RPMI7951 (cell line): ENCODE measurements at regions not wholly inside any gene's neighbourhood (a gene's known extent, or its start where the extent isn't known, plus 50 kb on each side); places are given as distances from the start of the nearest gene placed in this dataset.
A peak's percentile ranks its signal among the peaks of the same experiment; 100 is the strongest.
"Not testable (repeated sequence)": the region's sequence is repeated elsewhere in the genome, so short reads cannot be mapped to it uniquely, and the experiment has no call there.

Source experiments
- DNase-seq: peaks from one replicate; pipeline ENCODE4 v3.0.0-alpha.2; 2012; ENCODE audit warnings: low read depth

DNA sequence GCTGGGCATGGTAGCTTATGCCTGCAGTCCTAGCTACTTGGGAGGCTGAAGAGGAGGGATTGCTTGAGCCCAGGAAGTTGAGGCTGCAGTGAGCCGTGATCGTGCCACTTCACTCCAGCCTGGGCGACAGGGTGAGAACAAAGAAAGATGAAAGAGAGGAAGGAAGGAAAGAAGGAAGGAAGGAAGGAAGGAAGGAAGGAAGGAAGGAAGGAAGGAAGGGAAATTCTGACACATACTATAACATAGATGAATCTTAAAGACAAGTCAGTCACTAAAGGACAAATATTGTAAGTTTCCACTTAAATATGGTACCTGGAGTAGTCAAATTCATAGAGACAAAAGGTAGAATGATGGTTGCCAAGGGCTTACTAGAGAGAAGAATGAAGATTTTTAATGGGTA is 108.0 kb upstream of the CACHD1 start:
- DNase-seq = no peak

DNA sequence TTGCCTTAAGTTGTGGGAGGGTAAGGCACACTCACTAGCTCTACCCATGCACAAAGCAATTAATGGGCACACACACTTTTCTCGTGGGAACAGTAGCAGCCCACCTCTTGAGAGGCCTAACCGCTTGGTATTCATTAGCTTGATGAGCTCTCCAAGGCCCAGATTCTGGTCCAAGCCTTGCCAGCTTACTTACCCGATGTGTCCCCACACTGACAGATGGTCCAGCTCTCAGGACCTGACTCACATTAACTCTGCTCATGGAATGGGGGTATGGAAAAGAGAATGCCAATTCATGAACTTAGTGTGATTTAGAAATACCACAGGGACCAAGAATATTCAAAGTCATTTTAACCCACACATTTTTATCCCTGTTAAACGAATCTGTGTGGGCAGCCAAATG is 106.8 kb upstream of the CACHD1 start:
- DNase-seq = no peak

DNA sequence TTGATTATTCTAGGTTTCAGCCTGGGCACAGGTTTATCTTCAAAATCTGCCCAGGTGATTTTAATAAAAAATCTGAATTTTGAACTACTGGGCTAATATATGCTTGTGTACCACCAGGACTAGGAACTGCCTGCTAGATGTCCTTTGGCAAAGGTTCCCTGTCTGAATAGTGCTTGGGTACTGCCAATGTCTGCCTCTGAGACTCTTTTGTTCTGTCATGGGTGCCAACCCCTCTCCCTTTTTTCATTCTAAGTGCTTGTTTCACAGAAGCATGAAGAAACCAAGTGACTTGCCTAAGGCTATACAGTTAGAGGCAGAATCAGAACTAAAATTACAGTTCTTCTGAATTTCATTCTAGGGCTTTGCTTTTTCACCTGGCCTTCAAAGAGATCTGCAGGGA is 106.3 kb upstream of the CACHD1 start:
- DNase-seq = no peak

DNA sequence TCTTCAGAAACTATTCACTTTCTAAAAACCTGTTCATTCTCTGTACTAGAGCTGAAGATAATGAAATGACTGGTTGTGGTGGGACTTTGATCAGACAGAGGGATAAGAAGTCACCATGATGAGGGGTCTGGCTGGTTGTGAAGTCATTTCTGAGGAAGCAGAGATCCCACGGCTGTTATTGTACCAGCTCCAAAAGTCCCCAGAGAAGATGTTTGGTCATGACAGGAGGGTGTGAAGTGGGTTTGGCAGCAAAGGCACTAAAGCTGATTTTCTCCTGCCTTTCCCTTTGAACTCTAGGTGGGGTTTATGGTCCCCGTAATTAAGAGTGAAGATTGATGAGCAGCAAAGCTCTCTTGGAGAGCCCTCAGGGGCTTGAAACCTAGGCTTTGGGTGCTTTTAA is 103.1 kb upstream of the CACHD1 start:
- DNase-seq = no peak

DNA sequence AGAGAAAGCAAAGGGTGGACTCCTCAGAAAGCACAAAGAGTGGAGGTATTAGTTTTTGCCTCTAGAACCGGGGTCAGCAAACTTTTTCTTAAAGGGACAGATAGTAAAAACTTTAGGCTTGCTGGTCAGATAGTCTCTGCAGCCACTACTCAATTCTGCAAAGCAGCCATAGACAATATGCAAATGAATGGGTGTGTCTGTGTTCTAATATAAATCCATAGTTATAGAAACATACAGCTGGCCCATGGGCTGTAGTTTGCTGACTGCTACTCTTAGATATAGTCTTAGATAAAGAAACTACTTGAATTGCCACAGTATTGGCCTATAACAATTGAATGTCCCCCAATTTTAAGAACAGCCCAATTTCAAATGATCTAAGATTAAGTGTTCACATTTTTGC is 101.6 kb upstream of the CACHD1 start:
- DNase-seq = no peak

DNA sequence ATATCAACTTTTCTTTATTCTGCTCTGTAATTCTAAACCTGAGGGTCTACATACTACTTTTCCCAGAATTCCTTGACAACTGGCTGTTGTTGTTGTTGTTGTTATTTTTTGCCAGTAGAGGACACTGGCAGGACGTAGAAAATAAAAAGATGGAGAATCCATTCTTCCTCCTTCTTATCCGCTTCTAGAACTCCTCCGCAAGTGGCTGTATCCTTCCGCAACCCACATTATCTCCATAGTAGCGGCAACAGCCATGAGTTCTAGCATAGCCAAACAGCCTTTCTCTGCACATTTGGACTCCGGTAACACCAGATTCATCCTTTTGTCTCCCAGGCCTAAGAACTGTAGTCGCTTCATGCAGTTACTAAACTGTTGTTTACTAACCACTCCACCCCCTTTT is 91.1 kb upstream of the CACHD1 start:
- peak; percentile 10 for DNase-seq

DNA sequence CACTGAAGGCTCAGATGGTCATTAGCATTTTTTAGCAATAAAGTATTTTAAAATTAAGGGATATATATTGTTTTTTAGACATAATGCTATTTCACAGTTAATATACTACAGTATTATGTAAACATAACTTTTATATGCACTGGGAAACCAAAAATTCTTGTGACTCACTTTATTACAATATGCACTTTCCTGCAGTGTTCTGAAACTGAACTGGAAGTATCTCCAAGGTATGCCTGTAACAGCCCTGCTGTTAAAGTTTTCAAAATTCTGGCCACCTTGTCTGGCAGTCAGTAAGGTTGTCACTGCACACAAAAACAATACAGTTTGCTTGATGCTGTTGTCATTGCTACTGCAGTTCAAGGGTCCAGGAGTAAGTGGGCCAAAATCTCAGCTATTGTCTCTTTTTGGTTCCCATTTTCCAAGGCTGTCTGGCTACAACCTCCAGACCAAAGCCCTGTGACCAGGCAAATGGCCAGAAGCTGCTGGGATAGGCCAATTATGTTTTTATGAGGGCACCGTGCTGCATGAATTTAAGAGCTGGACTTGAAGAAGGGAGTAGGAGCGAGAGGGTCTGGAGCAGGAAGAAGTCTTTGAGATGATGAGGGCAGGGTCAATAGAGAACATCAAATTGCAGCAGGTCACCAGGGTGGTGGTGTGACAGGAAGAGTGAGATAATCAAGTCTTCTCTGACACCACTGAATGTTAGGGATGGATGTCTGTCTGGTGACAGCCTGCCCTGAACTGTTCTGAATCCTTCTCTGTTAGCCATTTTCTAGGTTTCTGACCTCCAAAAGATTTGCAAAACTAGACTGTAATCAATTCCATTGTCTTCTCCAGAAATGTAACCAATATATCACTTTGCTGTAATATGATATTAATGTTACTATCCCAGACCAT is 82.3 kb upstream of the CACHD1 start:
- no peak for DNase-seq

DNA sequence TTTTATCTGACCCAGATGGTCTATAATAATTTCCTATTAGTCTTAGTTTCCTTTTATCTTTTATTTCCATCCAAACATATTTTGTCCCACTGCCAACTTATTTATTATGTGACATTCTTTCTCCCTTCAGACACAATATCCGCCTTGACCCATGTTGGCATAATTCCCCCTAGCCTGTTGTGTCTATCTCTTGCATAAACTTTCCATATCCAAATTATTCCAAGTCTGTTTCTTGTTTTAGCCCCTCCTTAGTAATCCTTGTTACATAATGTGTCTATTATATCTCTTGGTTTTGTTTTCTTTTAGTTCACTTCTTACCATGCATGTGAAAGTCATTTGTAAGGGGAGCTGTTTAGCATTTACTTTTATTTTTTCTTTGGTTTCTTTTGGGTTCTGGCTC is 81.6 kb upstream of the CACHD1 start:
- no peak for DNase-seq

DNA sequence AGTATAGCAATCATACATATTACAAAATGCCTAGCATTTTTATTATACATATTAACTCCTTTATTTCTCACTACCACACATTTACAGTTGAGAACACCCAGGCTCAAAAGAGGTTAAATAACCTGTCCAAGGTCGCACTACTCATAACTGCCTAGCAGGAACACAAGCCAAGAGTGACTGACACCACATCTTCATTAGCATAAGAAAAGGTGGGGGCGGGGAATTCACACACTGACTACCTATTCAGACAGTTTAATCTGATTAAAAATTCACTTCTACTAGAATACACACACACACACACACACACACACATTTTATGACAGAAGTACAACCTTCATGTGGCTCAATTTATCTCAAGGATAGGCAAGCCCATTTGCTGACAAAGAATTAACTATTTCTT is 77.8 kb upstream of the CACHD1 start:
- no peak for DNase-seq

DNA sequence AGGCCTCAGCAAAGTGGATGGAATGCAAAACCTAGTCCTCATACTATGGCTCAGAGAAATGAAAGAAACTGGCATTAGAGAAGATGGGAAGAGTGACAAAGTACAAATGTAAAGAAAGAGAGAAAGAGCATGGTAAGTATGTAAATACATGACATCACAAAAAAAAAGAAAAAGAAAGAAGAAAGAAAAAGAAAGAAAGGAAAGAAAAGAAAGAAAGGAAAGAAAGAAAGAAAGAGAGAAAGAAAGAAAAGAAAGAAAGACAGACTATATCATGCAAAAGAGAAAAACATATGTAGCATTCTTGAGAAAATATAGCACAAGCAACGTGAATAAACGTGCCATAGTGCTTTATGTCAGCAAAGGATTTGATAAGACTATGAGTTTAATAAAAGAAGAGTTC is 76.1 kb upstream of the CACHD1 start:
- DNase-seq = no peak

DNA sequence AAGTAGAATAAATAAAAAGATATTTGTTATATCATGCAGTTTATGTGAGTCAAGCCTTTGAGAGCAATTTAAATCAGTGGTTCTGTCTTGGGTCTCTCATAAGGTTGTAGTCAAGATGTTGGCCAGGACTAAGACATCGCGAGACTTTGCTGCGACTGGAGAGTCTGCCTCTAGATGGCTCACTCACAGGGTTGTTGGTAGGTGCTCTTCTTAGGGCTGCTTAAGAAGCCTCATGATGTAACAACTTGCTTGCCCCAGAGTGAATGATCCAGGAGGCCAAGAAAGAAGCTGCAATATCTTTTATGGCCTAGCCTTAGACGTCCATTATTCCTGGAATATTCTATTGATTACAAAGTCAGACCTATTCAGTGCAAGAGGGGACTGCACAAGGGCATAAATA is 73.1 kb upstream of the CACHD1 start:
- no peak for DNase-seq

DNA sequence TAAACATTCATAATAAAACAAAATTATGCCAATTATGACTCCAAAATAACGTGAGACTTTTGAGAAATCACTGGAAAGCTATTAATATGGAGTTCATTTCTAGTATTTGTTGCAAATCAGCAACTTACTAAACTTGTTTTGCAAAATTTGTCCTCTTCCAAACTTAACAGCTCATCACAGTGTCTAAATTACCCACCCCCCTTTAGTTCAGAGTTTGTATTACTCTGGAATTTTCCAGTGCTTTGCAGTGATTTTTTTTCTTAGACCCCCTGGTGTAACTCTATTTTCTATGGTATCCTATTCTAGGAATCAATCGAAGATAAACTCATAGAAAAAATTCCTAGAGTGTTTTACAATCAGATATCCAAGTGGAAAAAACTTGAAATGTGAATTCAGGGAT is 72.4 kb upstream of the CACHD1 start:
- DNase-seq = no peak

DNA sequence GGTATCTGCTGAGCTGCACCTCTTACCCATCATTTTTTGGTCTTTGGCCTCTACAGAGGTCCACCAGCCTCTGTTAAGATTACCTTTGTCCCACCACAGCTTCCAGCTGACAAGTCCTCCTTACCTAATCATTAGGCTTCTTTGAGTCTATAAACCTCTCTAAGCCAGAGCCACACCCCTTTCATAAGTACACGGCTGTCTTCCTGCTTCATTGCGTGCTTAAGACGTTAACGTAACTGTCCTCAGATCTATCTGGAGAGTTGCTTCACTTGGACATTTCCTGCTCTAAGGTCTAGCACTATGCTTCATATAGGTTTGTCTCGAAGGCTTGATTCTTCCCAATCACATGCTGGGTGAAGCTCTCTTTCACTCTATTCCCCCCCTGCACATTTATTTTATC is 71.0 kb upstream of the CACHD1 start:
- DNase-seq = no peak

DNA sequence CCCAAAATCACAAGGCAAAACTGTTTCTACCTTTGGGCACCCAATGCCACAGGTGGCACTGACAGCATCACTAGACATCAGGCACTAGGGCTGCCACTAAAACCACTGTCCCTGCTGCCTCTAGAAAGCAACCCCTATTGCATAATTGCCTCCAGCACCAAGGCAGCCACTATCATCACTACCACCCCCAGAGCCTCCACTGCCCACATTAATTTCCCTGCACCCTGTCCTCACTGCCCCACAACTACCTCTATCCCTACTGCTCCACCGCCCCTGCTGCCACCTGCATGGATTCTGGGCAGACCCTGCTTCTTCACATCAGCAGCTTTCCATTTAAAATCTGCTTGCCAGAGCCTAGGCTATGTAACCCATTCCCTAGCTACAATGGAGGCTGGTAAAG is 68.6 kb upstream of the CACHD1 start:
- DNase-seq = no peak

DNA sequence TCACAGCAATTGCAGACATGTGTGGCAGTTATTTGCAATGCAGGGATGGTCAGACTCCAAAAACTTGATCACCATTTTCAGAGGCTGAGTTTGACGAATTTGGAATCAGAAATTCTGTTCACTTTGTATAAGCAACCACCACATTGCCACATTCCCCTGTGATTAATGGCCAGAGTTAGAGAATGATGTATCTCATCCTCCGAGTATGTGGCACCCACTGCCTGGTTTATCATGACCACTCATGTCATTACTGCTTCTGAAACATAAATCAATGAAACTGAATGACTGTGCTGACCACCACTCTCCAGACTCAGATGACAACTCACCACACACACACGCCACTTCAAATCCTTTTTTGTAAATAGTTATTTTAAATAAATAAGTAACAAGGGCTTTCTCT is 66.6 kb upstream of the CACHD1 start:
- DNase-seq = no peak

DNA sequence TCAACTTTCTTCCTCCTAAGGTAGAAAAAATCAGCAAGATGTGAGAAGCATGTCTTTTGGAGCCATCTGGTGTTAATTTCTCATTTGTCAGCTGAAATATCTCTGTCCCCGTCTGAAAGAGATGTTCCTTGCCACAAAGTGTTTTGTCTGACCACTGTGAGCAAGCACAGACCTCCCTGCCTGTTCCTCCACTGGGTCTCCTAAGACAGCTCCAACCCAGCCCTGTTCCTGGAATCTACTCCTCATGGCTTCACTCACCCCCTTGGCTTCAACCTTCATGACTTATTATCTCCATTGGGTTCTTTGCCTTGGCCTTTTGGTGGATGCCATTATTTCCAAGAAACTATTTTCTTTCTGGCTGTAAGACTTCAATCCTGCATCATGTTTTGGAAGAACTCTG is 65.7 kb upstream of the CACHD1 start:
- DNase-seq = no peak

DNA sequence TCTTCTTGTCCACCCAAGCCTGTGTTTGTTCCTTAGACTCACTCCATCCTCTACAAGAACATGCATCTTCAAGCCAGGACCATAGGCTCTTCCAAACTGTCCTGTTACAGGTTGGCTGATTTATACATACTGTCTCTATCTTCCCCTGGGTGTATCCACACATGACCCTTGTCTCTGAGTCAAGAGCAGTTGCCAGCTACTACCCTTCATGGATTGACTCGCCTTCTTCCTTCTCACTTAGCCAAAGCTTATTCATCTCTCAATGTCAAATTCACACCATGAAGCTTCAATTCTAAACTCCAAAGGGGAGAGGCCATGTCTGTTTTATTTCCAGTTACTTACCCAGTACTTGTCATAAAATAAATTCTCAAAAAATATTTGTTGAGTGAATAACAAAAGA is 64.1 kb upstream of the CACHD1 start:
- DNase-seq = no peak

DNA sequence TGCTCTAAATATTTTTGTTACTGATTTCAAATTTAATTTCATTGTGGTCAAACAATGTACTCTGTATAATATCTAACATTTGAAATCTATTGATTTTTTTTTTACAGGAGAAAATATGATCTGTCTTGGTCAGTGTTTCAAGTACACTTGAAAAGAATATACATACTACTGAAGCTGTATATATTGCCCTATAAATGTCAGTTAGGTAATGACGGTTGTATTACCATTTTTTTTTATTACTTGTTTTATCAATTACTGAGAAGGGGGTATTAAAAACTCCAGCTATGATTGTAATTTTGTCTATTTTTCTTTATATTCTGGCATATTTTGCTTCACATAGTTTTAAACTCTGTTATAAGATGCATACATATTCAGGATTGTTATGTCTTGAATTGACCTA is 59.7 kb upstream of the CACHD1 start:
- DNase-seq = no peak

DNA sequence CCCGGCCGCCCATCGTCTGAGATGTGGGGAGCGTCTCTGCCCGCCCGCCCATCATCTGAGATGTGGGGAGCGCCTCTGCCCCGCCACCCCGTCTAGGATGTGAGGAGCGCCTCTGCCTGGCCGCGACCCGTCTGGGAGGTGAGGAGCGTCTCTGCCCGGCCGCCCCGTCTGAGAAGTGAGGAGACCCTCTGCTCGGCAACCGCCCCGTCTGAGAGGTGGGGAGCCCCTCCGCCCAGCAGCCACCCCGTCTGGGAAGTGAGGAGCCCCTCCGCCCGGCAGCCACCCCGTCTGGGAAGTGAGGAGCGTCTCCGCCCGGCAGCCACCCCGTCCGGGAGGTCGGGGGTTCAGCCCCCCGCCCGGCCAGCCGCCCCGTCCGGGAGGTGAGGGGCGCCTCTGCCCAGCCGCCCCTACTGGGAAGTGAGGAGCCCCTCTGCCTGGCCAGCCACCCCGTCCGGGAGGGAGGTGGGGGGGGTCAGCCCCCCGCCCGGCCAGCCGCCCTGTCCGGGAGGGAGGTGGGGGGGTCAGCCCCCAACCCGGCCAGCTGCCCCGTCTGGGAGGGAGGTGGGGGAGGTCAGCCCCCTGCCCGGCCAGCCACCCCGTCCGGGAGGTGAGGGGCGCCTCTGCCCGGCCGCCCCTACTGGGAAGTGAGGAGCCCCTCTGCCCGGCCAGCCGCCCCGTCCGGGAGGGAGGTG is 54.9 kb upstream of the CACHD1 start:
- DNase-seq = not testable (repeated sequence)

DNA sequence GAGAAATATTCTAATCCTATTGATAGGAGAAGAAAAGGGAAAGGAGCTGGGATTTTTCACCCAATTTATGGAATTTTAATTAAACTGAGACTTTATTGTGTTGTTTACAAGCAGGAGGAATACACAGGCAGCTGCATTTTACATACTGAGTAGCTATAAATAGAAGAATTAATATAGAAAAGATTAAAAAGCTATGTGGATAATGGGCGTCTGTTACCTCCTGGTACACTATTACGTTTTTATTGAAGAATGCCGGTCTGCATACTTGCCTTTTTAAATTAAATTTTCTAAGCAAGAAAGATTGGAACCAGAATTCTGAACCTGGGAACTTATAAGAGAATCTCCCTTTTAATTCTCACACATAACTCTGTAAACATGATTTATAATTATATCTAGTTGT is 52.1 kb upstream of the CACHD1 start:
- no peak for DNase-seq
